ENCODE measurements at regions not wholly inside any gene's neighbourhood (a gene's known extent, or its start where the extent isn't known, plus 50 kb on each side); places are given as distances from the start of the nearest gene placed in this dataset.

- H3K9me3 ChIP-seq (ENCODE audit: control insufficient read depth in 1 of 2, low read length in 2 of 2), result no peaks in the 10 kb centered on the region
- H3K36me3 ChIP-seq (ENCODE audit: control insufficient read depth in 1 of 2, insufficient read depth in 2 of 2, low read length in 2 of 2), result no peaks in the 10 kb centered on the region
- no peak overlapping the region for H3K27ac ChIP-seq (ENCODE audit: low read length)
- H3K4me3 ChIP-seq (ENCODE audit: low read depth in 1 of 2, low read length in 2 of 2), result no peak overlapping the region
- no peaks in the 10 kb centered on the region for H3K4me1 ChIP-seq (ENCODE audit: control insufficient read depth in 1 of 2, insufficient read depth in 2 of 2, low read length in 2 of 2)
- no peaks in the 10 kb centered on the region for H3K27me3 ChIP-seq (ENCODE audit: low read depth, low read length)
Measured at GRCh38 chr6:135630789-135631376, 133.3 kb upstream of the AHI1 start.

- H3K4me3 ChIP-seq (ENCODE audit: low read depth in 1 of 2, low read length in 2 of 2), result no peak overlapping the region
- H3K9me3 ChIP-seq (ENCODE audit: control insufficient read depth in 1 of 2, low read length in 2 of 2), result no peaks in the 10 kb centered on the region
- no peaks in the 10 kb centered on the region for H3K27me3 ChIP-seq (ENCODE audit: low read depth, low read length)
- no peaks in the 10 kb centered on the region for H3K4me1 ChIP-seq (ENCODE audit: control insufficient read depth in 1 of 2, insufficient read depth in 2 of 2, low read length in 2 of 2)
- no peaks in the 10 kb centered on the region for H3K36me3 ChIP-seq (ENCODE audit: control insufficient read depth in 1 of 2, insufficient read depth in 2 of 2, low read length in 2 of 2)
- no peak overlapping the region for H3K27ac ChIP-seq (ENCODE audit: low read length)
Measured at GRCh38 chr6:135631821-135632220, 134.3 kb upstream of the AHI1 start.

DNA sequence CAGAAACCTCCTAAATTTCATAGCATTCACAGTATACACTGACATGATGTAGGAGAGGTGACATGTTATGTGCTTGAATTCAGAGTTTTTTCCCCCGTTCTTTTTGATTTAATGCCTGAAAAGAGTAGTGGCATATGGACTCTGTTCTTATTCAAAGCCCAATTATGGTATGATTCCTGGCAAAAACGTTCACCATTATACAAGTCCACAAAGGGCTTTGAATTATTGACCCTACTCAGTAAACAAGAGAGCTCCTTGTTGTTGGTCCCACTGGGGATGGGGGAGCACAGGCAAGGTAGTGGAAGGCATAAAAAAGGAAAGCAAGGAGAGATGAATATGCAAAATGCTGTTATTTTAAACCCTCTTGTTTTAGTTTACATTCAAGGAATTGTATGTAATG lies 136.0 kb upstream of the AHI1 start:
- Histone ChIP-seq H3K4me3 (ENCODE audit: low read depth in 1 of 2, low read length in 2 of 2) (no peak overlapping the region), H3K9me3 (ENCODE audit: control insufficient read depth in 1 of 2, low read length in 2 of 2) (no peaks in the 10 kb centered on the region), H3K27ac (ENCODE audit: low read length) (no peak overlapping the region), H3K4me1 (ENCODE audit: control insufficient read depth in 1 of 2, insufficient read depth in 2 of 2, low read length in 2 of 2) (no peaks in the 10 kb centered on the region), H3K36me3 (ENCODE audit: control insufficient read depth in 1 of 2, insufficient read depth in 2 of 2, low read length in 2 of 2) (no peaks in the 10 kb centered on the region), H3K27me3 (ENCODE audit: low read depth, low read length) (no peaks in the 10 kb centered on the region)

DNA sequence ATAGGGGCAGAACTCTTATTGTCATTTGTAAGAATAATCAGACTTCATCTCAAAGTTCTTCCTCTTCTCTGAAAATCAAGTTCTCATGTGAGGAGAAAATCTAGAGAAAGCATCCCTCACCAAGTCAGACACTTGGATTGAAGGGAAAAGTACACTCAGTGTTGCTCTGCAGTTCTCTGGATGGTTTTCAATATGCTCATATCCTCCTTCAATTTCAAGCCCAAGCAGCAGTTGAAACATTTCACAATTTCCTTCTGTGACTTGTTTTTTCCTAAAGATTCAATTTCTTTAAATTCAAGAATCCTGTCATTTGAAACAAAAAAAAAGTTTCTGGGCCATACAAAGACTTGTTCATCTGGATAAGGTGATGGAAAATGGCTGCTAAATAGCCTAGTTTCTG lies 140.2 kb upstream of the AHI1 start:
- H3K9me3 ChIP-seq (ENCODE audit: control insufficient read depth in 1 of 2, low read length in 2 of 2), result no peaks in the 10 kb centered on the region
- H3K27me3 ChIP-seq (ENCODE audit: low read depth, low read length), result no peaks in the 10 kb centered on the region
- no peaks in the 10 kb centered on the region for H3K36me3 ChIP-seq (ENCODE audit: control insufficient read depth in 1 of 2, insufficient read depth in 2 of 2, low read length in 2 of 2)
- no peak overlapping the region for H3K4me3 ChIP-seq (ENCODE audit: low read depth in 1 of 2, low read length in 2 of 2)
- H3K4me1 ChIP-seq (ENCODE audit: control insufficient read depth in 1 of 2, insufficient read depth in 2 of 2, low read length in 2 of 2), result no peaks in the 10 kb centered on the region
- H3K27ac ChIP-seq (ENCODE audit: low read length), result no peak overlapping the region

DNA sequence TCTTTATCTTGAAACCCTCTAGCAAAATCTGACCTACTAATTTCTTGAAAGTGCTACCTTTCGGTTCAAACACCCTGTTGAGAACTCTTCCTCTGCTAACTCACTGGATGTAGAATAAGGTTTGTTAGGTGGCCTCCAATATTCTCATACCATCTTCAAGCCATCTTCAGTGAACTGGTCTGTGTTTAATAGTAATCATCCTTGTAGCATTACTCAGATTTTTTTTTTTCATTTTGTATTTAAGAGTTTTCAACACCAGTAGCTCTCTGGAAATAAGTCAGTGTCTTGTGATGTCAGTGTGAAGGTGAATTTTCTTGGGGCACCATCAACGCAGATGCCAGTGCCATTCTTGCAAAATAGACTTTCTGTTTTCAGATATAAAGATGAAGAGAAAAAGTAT lies 140.6 kb upstream of the AHI1 start:
- H3K9me3 ChIP-seq (ENCODE audit: control insufficient read depth in 1 of 2, low read length in 2 of 2), result no peaks in the 10 kb centered on the region

GRCh38 chr6:135640048-135640447 lies 142.5 kb upstream of the AHI1 start:
- Histone ChIP-seq H3K27ac (ENCODE audit: low read length) (no peak overlapping the region), H3K9me3 (ENCODE audit: control insufficient read depth in 1 of 2, low read length in 2 of 2) (no peaks in the 10 kb centered on the region), H3K4me3 (ENCODE audit: low read depth in 1 of 2, low read length in 2 of 2) (no peak overlapping the region), H3K4me1 (ENCODE audit: control insufficient read depth in 1 of 2, insufficient read depth in 2 of 2, low read length in 2 of 2) (no peaks in the 10 kb centered on the region), H3K36me3 (ENCODE audit: control insufficient read depth in 1 of 2, insufficient read depth in 2 of 2, low read length in 2 of 2) (no peaks in the 10 kb centered on the region), H3K27me3 (ENCODE audit: low read depth, low read length) (no peaks in the 10 kb centered on the region)

More for the DNA sequence above, 140.6 kb upstream of the AHI1 start:
- no peaks in the 10 kb centered on the region for H3K4me1 ChIP-seq (ENCODE audit: control insufficient read depth in 1 of 2, insufficient read depth in 2 of 2, low read length in 2 of 2)
- H3K4me3 ChIP-seq (ENCODE audit: low read depth in 1 of 2, low read length in 2 of 2), result no peak overlapping the region
- H3K27me3 ChIP-seq (ENCODE audit: low read depth, low read length), result no peaks in the 10 kb centered on the region
- no peaks in the 10 kb centered on the region for H3K36me3 ChIP-seq (ENCODE audit: control insufficient read depth in 1 of 2, insufficient read depth in 2 of 2, low read length in 2 of 2)
- H3K27ac ChIP-seq (ENCODE audit: low read length), result no peak overlapping the region

GRCh38 chr6:135640449-135641111 lies 143.0 kb upstream of the AHI1 start:
- H3K27me3 ChIP-seq (ENCODE audit: low read depth, low read length), result no peaks in the 10 kb centered on the region

DNA sequence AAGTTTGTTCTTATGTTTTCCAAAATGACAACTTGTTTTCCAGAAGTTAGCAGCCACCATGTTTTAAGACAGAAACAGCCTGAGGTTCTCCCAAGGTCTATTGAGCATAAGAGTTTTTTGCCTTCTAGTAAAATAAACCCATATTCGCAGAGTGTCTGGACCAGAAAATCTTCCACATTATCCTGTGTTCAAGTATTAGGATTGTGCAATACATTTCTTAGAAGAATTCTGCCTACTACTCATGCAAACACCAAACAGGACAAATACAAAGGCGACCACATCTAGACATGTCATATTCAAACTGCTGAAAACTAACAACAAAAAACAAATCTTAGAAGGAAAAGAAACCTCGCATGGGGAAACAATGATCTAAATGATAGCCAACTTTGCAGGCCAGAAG lies 145.4 kb upstream of the AHI1 start:
- Histone ChIP-seq H3K4me3 (ENCODE audit: low read depth in 1 of 2, low read length in 2 of 2) (no peak overlapping the region), H3K4me1 (ENCODE audit: control insufficient read depth in 1 of 2, insufficient read depth in 2 of 2, low read length in 2 of 2) (no peaks in the 10 kb centered on the region), H3K9me3 (ENCODE audit: control insufficient read depth in 1 of 2, low read length in 2 of 2) (no peaks in the 10 kb centered on the region), H3K27me3 (ENCODE audit: low read depth, low read length) (no peaks in the 10 kb centered on the region), H3K27ac (ENCODE audit: low read length) (no peak overlapping the region), H3K36me3 (ENCODE audit: control insufficient read depth in 1 of 2, insufficient read depth in 2 of 2, low read length in 2 of 2) (no peaks in the 10 kb centered on the region)

More at GRCh38 chr6:135640449-135641111, 143.0 kb upstream of the AHI1 start:
- no peak overlapping the region for H3K27ac ChIP-seq (ENCODE audit: low read length)
- no peaks in the 10 kb centered on the region for H3K36me3 ChIP-seq (ENCODE audit: control insufficient read depth in 1 of 2, insufficient read depth in 2 of 2, low read length in 2 of 2)
- H3K9me3 ChIP-seq (ENCODE audit: control insufficient read depth in 1 of 2, low read length in 2 of 2), result no peaks in the 10 kb centered on the region
- no peaks in the 10 kb centered on the region for H3K4me1 ChIP-seq (ENCODE audit: control insufficient read depth in 1 of 2, insufficient read depth in 2 of 2, low read length in 2 of 2)
- H3K4me3 ChIP-seq (ENCODE audit: low read depth in 1 of 2, low read length in 2 of 2), result no peak overlapping the region

- Histone ChIP-seq H3K36me3 (ENCODE audit: control insufficient read depth in 1 of 2, insufficient read depth in 2 of 2, low read length in 2 of 2) (no peaks in the 10 kb centered on the region), H3K9me3 (ENCODE audit: control insufficient read depth in 1 of 2, low read length in 2 of 2) (no peaks in the 10 kb centered on the region), H3K27me3 (ENCODE audit: low read depth, low read length) (no peaks in the 10 kb centered on the region), H3K27ac (ENCODE audit: low read length) (no peak overlapping the region), H3K4me3 (ENCODE audit: low read depth in 1 of 2, low read length in 2 of 2) (no peak overlapping the region), H3K4me1 (ENCODE audit: control insufficient read depth in 1 of 2, insufficient read depth in 2 of 2, low read length in 2 of 2) (no peaks in the 10 kb centered on the region)
Measured at GRCh38 chr6:135644394-135644793, 146.9 kb upstream of the AHI1 start.

DNA sequence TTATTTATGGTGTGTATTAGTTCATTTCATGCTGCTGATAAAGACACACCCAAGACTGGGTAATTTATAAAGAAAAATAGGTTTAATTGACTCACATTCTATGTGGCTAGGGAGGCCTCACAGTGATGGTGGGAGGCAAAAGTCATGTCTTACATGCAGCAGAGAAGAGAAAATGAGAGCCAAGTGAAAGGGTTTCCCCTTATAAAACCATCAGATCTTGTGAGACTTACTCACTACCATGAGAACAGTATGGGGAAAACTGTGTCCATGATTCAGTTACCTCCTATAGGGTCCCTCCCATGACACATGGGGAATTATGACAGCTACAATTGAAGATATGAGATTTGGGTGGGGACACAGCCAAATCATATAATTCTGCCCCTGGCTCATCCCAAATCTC lies 150.0 kb upstream of the AHI1 start:
- Histone ChIP-seq H3K36me3 (ENCODE audit: control insufficient read depth in 1 of 2, insufficient read depth in 2 of 2, low read length in 2 of 2) (no peaks in the 10 kb centered on the region), H3K27ac (ENCODE audit: low read length) (no peak overlapping the region), H3K4me3 (ENCODE audit: low read depth in 1 of 2, low read length in 2 of 2) (no peak overlapping the region), H3K4me1 (ENCODE audit: control insufficient read depth in 1 of 2, insufficient read depth in 2 of 2, low read length in 2 of 2) (no peaks in the 10 kb centered on the region), H3K27me3 (ENCODE audit: low read depth, low read length) (no peaks in the 10 kb centered on the region), H3K9me3 (ENCODE audit: control insufficient read depth in 1 of 2, low read length in 2 of 2) (no peaks in the 10 kb centered on the region)

DNA sequence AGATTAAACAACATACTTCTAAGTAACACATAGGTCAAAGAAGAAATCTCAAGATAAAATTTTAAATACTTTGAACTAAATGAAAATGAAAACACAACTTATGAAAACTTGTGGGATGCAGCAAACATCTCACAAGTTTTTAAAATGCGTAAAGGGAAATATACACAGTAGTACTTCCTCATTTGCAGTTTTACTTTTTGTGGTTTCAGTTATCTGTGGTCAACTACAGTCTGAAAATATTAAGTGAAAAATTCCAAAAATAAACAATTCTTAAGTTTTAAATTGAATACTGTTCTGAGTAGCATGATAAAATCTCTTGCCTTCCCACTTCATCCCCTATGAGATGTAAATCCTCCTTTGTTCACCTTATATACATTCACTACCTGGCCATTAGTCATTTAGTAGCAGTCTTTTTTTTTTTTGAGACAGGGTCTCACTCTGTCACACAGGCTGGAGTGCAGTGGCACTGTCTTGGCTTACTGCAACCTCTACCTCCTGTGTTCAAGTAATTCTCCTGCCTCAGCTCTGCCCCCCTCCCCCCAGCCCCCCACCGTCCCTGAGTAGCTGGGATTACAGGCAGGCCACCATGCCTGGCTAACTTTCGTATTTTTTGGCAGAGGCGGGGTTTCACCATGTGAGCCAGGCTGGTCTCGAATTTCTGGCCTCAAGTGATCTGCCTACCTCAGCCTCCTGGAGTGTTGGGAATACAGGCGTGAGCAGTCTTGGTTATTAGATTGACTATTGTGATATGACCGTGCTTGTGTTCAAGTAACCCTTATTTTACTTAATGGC lies 154.6 kb upstream of the AHI1 start:
- H3K9me3 ChIP-seq (ENCODE audit: control insufficient read depth in 1 of 2, low read length in 2 of 2), result no peaks in the 10 kb centered on the region
- no peak overlapping the region for H3K4me3 ChIP-seq (ENCODE audit: low read depth in 1 of 2, low read length in 2 of 2)
- no peaks in the 10 kb centered on the region for H3K27me3 ChIP-seq (ENCODE audit: low read depth, low read length)
- H3K4me1 ChIP-seq (ENCODE audit: control insufficient read depth in 1 of 2, insufficient read depth in 2 of 2, low read length in 2 of 2), result no peaks in the 10 kb centered on the region
- H3K27ac ChIP-seq (ENCODE audit: low read length), result no peak overlapping the region
- H3K36me3 ChIP-seq (ENCODE audit: control insufficient read depth in 1 of 2, insufficient read depth in 2 of 2, low read length in 2 of 2), result no peaks in the 10 kb centered on the region

Data from muscle layer of duodenum (tissue), 2 donors.